ENCODE measurements at regions not wholly inside any gene's neighbourhood (a gene's known extent, or its start where the extent isn't known, plus 50 kb on each side); places are given as distances from the start of the nearest gene placed in this dataset.

GRCh38 chr2:102978091-102978490 is 216.3 kb downstream of the TMEM182 start:
- Histone ChIP-seq H3K27me3 (no peaks in the 10 kb centered on the region), H3K27ac (no peak overlapping the region), H3K9me3 (no peaks in the 10 kb centered on the region), H3K36me3 (no peaks in the 10 kb centered on the region), H3K4me1 (no peaks in the 10 kb centered on the region), H3K4me3 (no peak overlapping the region)
- ATAC-seq (no peak), DNase-seq (no peak)
- no peak for TF ChIP-seq CTCF (IDR thresholded peaks at IDR 0.05)
- intact Hi-C loops (cut with DNase I): no loop called here

GRCh38 chr2:102979429-102979828 is 217.6 kb downstream of the TMEM182 start:
- Histone ChIP-seq H3K4me3 (no peak overlapping the region), H3K4me1 (no peaks in the 10 kb centered on the region), H3K27ac (no peak overlapping the region), H3K36me3 (no peaks in the 10 kb centered on the region), H3K9me3 (no peaks in the 10 kb centered on the region), H3K27me3 (no peaks in the 10 kb centered on the region)
- no peak for TF ChIP-seq CTCF (IDR thresholded peaks at IDR 0.05)
- no peak for DNase-seq
- no peak for ATAC-seq
- intact Hi-C loops (cut with DNase I): no loop called here

- intact Hi-C loops (cut with DNase I): no loop called here
- Histone ChIP-seq H3K27ac (no peak overlapping the region), H3K36me3 (no peaks in the 10 kb centered on the region), H3K27me3 (no peaks in the 10 kb centered on the region), H3K4me1 (no peaks in the 10 kb centered on the region), H3K4me3 (no peak overlapping the region), H3K9me3 (no peaks in the 10 kb centered on the region)
- DNase-seq (no peak), ATAC-seq (no peak)
- TF ChIP-seq CTCF (IDR thresholded peaks at IDR 0.05): no peak
These were observed 222.0 kb downstream of the TMEM182 start for GRCh38 chr2:102983786-102984185.

- no peak for ATAC-seq
- no peaks in the 10 kb centered on the region for H3K9me3 ChIP-seq
- H3K4me1 ChIP-seq: no peaks in the 10 kb centered on the region
- no peak for TF ChIP-seq CTCF (IDR thresholded peaks at IDR 0.05)
- DNase-seq: no peak
- H3K27ac ChIP-seq: no peak overlapping the region
- H3K4me3 ChIP-seq: no peak overlapping the region
- H3K27me3 ChIP-seq: no peaks in the 10 kb centered on the region
- intact Hi-C loops (cut with DNase I): no loop called here
- H3K36me3 ChIP-seq: no peaks in the 10 kb centered on the region
These were observed 225.1 kb downstream of the TMEM182 start for GRCh38 chr2:102986826-102987490.

GRCh38 chr2:102992607-102993006 is 230.8 kb downstream of the TMEM182 start:
- Histone ChIP-seq H3K27ac (no peak overlapping the region), H3K9me3 (no peaks in the 10 kb centered on the region), H3K4me1 (no peaks in the 10 kb centered on the region), H3K27me3 (no peaks in the 10 kb centered on the region), H3K36me3 (no peaks in the 10 kb centered on the region), H3K4me3 (no peak overlapping the region)
- ATAC-seq (no peak), DNase-seq (no peak)
- TF ChIP-seq CTCF (IDR thresholded peaks at IDR 0.05): no peak
- intact Hi-C loops (cut with DNase I): no loop called here

GRCh38 chr2:102999958-103000357 is 238.1 kb downstream of the TMEM182 start:
- Histone ChIP-seq H3K27me3 (no peaks in the 10 kb centered on the region), H3K4me1 (no peaks in the 10 kb centered on the region), H3K36me3 (no peaks in the 10 kb centered on the region), H3K27ac (no peak overlapping the region), H3K9me3 (no peaks in the 10 kb centered on the region), H3K4me3 (no peak overlapping the region)
- ATAC-seq (no peak), DNase-seq (no peak)
- TF ChIP-seq CTCF (IDR thresholded peaks at IDR 0.05): no peak
- intact Hi-C loops (cut with DNase I): no loop called here
